Gastrocnemius medialis (tissue), 4 donors: ENCODE measurements at regions not wholly inside any gene's neighbourhood (a gene's known extent, or its start where the extent isn't known, plus 50 kb on each side); places are given as distances from the start of the nearest gene placed in this dataset.

ENCODE experiments used
- CTCF ChIP-seq, 5 experiments: fragments of 450-650 bp in 3 of 5; fragments of 200-600 bp in 2 of 5; sonication (generic) in 2 of 5; IDR thresholded peaks in 4 of 5; conservative IDR thresholded peaks in 1 of 5; 1 replicate in 4 of 5; 2 replicates in 1 of 5; pipeline ENCODE4 v1.5.1; 2016 to 2019; ENCODE audit warnings: antibody characterized with exemption in 5 of 5, mild to moderate bottlenecking in 3 of 5, moderate library complexity in 3 of 5
- POLR2A ChIP-seq, 2 donors: fragments of 450-650 bp; IDR thresholded peaks; one replicate each; pipeline ENCODE4 v1.6.1; 2017; ENCODE audit warnings: antibody characterized with exemption in 2 of 2, mild to moderate bottlenecking in 2 of 2, moderate library complexity in 2 of 2

DNA sequence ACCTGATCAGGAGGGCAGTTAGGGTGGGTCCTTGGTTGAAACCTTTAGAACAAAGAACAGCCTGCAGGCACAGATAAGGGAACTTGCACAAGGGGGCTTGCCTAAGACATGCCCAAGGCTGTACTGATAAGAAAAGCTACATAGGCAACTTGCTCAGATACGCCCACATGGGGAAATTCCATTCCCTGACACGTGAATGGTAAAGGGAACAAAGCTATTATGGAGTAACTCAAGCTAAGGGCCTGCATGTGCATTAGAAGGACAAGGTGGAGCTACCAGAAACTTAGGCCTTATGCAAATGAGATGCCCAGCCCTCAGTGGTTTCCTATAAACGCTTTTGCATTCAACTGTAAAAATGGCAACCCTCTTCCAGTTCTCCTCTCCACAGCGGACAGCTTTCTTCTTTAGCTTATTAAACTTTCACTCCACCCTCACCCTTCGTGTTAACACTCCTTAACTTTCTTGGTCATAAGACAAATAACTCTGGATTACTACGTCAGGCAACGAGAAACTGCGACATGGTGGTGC, 1192.1 kb upstream of the CELF2 start:
- TF ChIP-seq POLR2A (IDR thresholded peaks at IDR 0.05) (no peak), CTCF (IDR thresholded peaks at IDR 0.05 in 4 of 5, conservative IDR thresholded peaks at IDR 0.05 in 1 of 5) (no peak)
